K562 (cell line): ENCODE measurements at regions not wholly inside any gene's neighbourhood (a gene's known extent, or its start where the extent isn't known, plus 50 kb on each side); places are given as distances from the start of the nearest gene placed in this dataset.

Source experiments
- ATAC-seq: fragments of 200-7000 bp; cut with Tn5 transposase; 3 replicates; pipeline ENCODE4 v1.9.1; 2020; ENCODE audit warnings: moderate library complexity
- BruUV-seq: library from RNA; stranded (reverse); fragments of 400-500 nt; replicated peaks from 2 replicates; lab custom pipeline; 2021; lab: Mats Ljungman, UMichigan
- CTCF ChIA-PET: fragments of 300-600 bp; formaldehyde crosslinking; extraction: SDS; loops from one replicate; lab custom pipeline; 2021; ENCODE audit warnings: low intra/inter-chr PET ratio; lab: Yijun Ruan, JAX
- POLR2A ChIA-PET: fragments of 300-600, 350-650 bp; sonication (Branson Sonifier 250); formaldehyde crosslinking; extraction: SDS; loops from one replicate; lab custom pipeline; 2021; ENCODE audit warnings: antibody characterized with exemption, inconsistent platforms; lab: Yijun Ruan, JAX
- DNase-seq, 4 experiments: peaks; one replicate each; pipeline versions ENCODE4 v3.0.0 to v3.0.0-alpha.2; 2011 to 2018; ENCODE audit warnings: low spot score in 3 of 4, mixed read lengths in 3 of 4; ENCODE audit errors: extremely low read depth in 1 of 4
- FAIRE-seq: peaks from 2 replicates; lab custom pipeline; 2011; peaks lifted over from hg19 to GRCh38; lab: Jason Lieb, UNC
- H2AFZ ChIP-seq: 2 replicates; pipeline ENCODE4 v1.6.0; 2011; ENCODE audit warnings: low read depth, low read length, control low read depth, inconsistent platforms
- H3K27ac ChIP-seq: fragments of 200-600 bp; 3 replicates; pipeline ENCODE4 v1.8.0; 2011; ENCODE audit warnings: low read depth, mild to moderate bottlenecking, control low read depth, inconsistent platforms, low read length, moderate library complexity, mixed read lengths; ENCODE audit errors: extremely low read depth
- H3K27me3 ChIP-seq, 2 experiments: fragments of 300-600 bp in 1 of 2; 2 replicates in 1 of 2; 3 replicates in 1 of 2; pipeline versions ENCODE4 v1.6.0 to v1.8.0; 2011; ENCODE audit warnings: inconsistent platforms in 2 of 2, low read length in 2 of 2, mild to moderate bottlenecking in 1 of 2, mixed read lengths in 1 of 2, moderate library complexity in 1 of 2; ENCODE audit not compliant: control insufficient read depth in 2 of 2, insufficient read depth in 2 of 2
- H3K36me3 ChIP-seq: fragments of 300-600 bp; 3 replicates; pipeline ENCODE4 v1.8.0; 2011; ENCODE audit warnings: mild to moderate bottlenecking, low read length, inconsistent platforms; ENCODE audit not compliant: control insufficient read depth, insufficient read depth
- H3K4me1 ChIP-seq, 2 experiments: fragments of 200-600 bp in 1 of 2; replicated peaks in 1 of 2; 2 replicates in 1 of 2; 3 replicates in 1 of 2; pipeline versions ENCODE4 v1.5.1 to v1.8.0; 2011; ENCODE audit warnings: inconsistent platforms in 2 of 2, low read length in 2 of 2, mild to moderate bottlenecking in 1 of 2, mixed read lengths in 1 of 2, moderate library complexity in 1 of 2; ENCODE audit not compliant: control insufficient read depth in 2 of 2, insufficient read depth in 2 of 2
- H3K4me2 ChIP-seq: 2 replicates; pipeline ENCODE4 v1.6.1; 2011; ENCODE audit warnings: low read length, control low read depth, inconsistent platforms, mixed read lengths; ENCODE audit not compliant: insufficient read depth
- H3K4me3 ChIP-seq: fragments of 200-600 bp; sonication (generic), shearing (Covaris generic); 2 replicates; pipeline ENCODE4 v1.5.1; 2016; ENCODE audit warnings: control low read depth, inconsistent platforms
- H3K79me2 ChIP-seq: fragments of 200-600 bp; 3 replicates; pipeline ENCODE4 v1.8.0; 2011; ENCODE audit warnings: low read length, inconsistent platforms; ENCODE audit not compliant: control insufficient read depth, insufficient read depth
- H3K9ac ChIP-seq, 2 experiments: 2 replicates each; pipeline versions ENCODE4 v1.6.0 to v1.6.1; 2011; ENCODE audit warnings: low read depth in 2 of 2, low read length in 2 of 2, control low read depth in 1 of 2, inconsistent platforms in 1 of 2, mild to moderate bottlenecking in 1 of 2, mixed read lengths in 1 of 2; ENCODE audit not compliant: insufficient read depth in 1 of 2
- H3K9me1 ChIP-seq: one replicate; pipeline ENCODE4 v1.6.0; 2011; ENCODE audit warnings: inconsistent platforms, mild to moderate bottlenecking, low read length, moderate library complexity; ENCODE audit not compliant: control insufficient read depth, insufficient read depth
- H3K9me3 ChIP-seq: replicated peaks from 2 replicates; pipeline ENCODE4 v1.5.1; 2011; ENCODE audit warnings: low read depth, low read length, inconsistent platforms; ENCODE audit not compliant: control insufficient read depth, insufficient read depth
- H4K20me1 ChIP-seq: replicated peaks from 2 replicates; pipeline ENCODE4 v1.6.1; 2011; ENCODE audit warnings: low read length, inconsistent platforms, mixed read lengths; ENCODE audit not compliant: control insufficient read depth, insufficient read depth
- FUS ChIP-seq: fragments of 200-400 bp; formaldehyde crosslinking; optimal IDR thresholded peaks from 2 replicates; pipeline ENCODE3; 2017; ENCODE audit warnings: low read depth, low read length
- HDAC2 ChIP-seq: fragments of 450-650 bp; IDR thresholded peaks from 2 replicates; pipeline ENCODE4 v1.6.1; 2016; ENCODE audit warnings: mild to moderate bottlenecking
- PCBP1 ChIP-seq: fragments of 200-400 bp; formaldehyde crosslinking; IDR thresholded peaks from 2 replicates; pipeline ENCODE4 v1.6.1; 2018; ENCODE audit warnings: mild to moderate bottlenecking, low read depth, low read length; ENCODE audit not compliant: poor library complexity, severe bottlenecking
- ZKSCAN1 ChIP-seq: fragments of 150-350 bp; IDR thresholded peaks from 2 replicates; pipeline ENCODE4 v1.6.1; 2016; ENCODE audit warnings: low read depth, low read length
- ZNF408 ChIP-seq: fragments of 250-450 bp; sonication (Bioruptor Pico); IDR thresholded peaks from 2 replicates; pipeline ENCODE4 v1.4.0; 2020; ENCODE audit warnings: low read depth, mild to moderate bottlenecking, moderate library complexity
- WGBS: fragments of 100-300 bp; shearing (Covaris generic); methylation state at CpG from one replicate; pipeline ENCODE4 v1.1.6; 2016; ENCODE audit warnings: low coverage, mixed read lengths; ENCODE audit not compliant: insufficient coverage; ENCODE audit errors: missing lambda C conversion rate; 5-methylcytosine and 5-hydroxymethylcytosine counted together
- in situ Hi-C: fragments of 300-500 bp; cut with MboI; formaldehyde crosslinking; loops from 4 replicates; pipeline ENCODE4 v1.15.0; 2018; ENCODE audit warnings: inconsistent platforms, mixed read lengths
- intact Hi-C: fragments of 100-400 bp; cut with micrococcal nuclease; formaldehyde crosslinking; loops from 2 replicates; pipeline ENCODE4 v1.14.2; 2022
- TF ChIP-seq, protein P1 (sequence below): fragments of 250-450 bp; sonication (Bioruptor Pico); IDR thresholded peaks from 2 replicates; pipeline ENCODE4 v1.4.0; 2020

DNA sequence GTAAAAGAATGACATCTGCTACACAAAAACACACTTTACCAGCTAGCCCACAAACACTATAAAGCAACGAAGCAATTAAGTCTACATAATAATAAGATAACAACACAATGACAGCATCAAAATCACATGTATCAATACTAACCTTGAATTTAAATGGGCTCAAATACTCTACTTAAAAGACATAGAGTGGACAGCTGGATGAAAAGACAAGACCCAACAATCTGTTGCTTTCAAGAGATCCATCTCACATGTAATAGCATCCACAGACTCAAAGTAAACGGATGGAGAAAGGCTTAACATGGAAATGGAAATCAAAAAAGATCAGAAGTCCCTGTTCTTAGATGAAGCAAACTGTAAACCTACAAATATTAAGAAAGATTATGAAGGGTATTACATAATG lies 2175.9 kb downstream of the PCDH9 start:
- DNase-seq, result no peak
- no peak overlapping the region for H3K9ac ChIP-seq
- H3K79me2 ChIP-seq, result no peaks in the 10 kb centered on the region
- H4K20me1 ChIP-seq, result no peaks in the 10 kb centered on the region
- no peak for ATAC-seq
- H2AFZ ChIP-seq, result no peak overlapping the region
- ChIA-PET POLR2A (no interaction called here), CTCF (no interaction called here)
- BruUV-seq, result no TSS peak
- H3K4me2 ChIP-seq, result no peak overlapping the region
- WGBS, result 0% methylated on average over 2 of the region's 2 CpGs
- H3K9me3 ChIP-seq, result no peaks in the 10 kb centered on the region
- no peak overlapping the region for H3K27ac ChIP-seq
- no peaks in the 10 kb centered on the region for H3K27me3 ChIP-seq
- H3K4me3 ChIP-seq, result no peak overlapping the region
- no peaks in the 10 kb centered on the region for H3K9me1 ChIP-seq
- FAIRE-seq, result no peak
- H3K4me1 ChIP-seq, result no peaks in the 10 kb centered on the region
- intact Hi-C loops, result no loop called here
- in situ Hi-C loops, result no loop called here
- H3K36me3 ChIP-seq, result no peaks in the 10 kb centered on the region
- no peak for TF ChIP-seq FUS
- TF ChIP-seq ZKSCAN1, result no peak
- no peak for TF ChIP-seq PCBP1
- TF ChIP-seq ZNF408 (CRISPR knock-in tag), result no peak
- TF ChIP-seq HDAC2, result no peak
- TF ChIP-seq, protein P1, sequence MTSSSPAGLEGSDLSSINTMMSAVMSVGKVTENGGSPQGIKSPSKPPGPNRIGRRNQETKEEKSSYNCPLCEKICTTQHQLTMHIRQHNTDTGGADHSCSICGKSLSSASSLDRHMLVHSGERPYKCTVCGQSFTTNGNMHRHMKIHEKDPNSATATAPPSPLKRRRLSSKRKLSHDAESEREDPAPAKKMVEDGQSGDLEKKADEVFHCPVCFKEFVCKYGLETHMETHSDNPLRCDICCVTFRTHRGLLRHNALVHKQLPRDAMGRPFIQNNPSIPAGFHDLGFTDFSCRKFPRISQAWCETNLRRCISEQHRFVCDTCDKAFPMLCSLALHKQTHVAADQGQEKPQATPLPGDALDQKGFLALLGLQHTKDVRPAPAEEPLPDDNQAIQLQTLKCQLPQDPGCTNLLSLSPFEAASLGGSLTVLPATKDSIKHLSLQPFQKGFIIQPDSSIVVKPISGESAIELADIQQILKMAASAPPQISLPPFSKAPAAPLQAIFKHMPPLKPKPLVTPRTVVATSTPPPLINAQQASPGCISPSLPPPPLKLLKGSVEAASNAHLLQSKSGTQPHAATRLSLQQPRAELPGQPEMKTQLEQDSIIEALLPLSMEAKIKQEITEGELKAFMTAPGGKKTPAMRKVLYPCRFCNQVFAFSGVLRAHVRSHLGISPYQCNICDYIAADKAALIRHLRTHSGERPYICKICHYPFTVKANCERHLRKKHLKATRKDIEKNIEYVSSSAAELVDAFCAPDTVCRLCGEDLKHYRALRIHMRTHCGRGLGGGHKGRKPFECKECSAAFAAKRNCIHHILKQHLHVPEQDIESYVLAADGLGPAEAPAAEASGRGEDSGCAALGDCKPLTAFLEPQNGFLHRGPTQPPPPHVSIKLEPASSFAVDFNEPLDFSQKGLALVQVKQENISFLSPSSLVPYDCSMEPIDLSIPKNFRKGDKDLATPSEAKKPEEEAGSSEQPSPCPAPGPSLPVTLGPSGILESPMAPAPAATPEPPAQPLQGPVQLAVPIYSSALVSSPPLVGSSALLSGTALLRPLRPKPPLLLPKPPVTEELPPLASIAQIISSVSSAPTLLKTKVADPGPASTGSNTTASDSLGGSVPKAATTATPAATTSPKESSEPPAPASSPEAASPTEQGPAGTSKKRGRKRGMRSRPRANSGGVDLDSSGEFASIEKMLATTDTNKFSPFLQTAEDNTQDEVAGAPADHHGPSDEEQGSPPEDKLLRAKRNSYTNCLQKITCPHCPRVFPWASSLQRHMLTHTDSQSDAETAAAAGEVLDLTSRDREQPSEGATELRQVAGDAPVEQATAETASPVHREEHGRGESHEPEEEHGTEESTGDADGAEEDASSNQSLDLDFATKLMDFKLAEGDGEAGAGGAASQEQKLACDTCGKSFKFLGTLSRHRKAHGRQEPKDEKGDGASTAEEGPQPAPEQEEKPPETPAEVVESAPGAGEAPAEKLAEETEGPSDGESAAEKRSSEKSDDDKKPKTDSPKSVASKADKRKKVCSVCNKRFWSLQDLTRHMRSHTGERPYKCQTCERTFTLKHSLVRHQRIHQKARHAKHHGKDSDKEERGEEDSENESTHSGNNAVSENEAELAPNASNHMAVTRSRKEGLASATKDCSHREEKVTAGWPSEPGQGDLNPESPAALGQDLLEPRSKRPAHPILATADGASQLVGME (CRISPR knock-in tag), result no peak
